NB4 (cell line): ENCODE measurements at regions not wholly inside any gene's neighbourhood (a gene's known extent, or its start where the extent isn't known, plus 50 kb on each side); places are given as distances from the start of the nearest gene placed in this dataset.

Experiments used
- DNase-seq: peaks from one replicate; pipeline ENCODE4 v3.0.0; 2010; ENCODE audit warnings: low read depth
- H3K4me3 ChIP-seq: one replicate; pipeline ENCODE4 v1.5.1; 2011; ENCODE audit warnings: mild to moderate bottlenecking, low read depth, low read length, moderate library complexity
- CTCF ChIP-seq: IDR thresholded peaks from one replicate; pipeline ENCODE4 v1.5.1; 2012; ENCODE audit warnings: low read depth, low read length
- MYC ChIP-seq: IDR thresholded peaks from 2 replicates; pipeline ENCODE4 v1.6.1; 2011; ENCODE audit warnings: low read depth, low read length
- POLR2A ChIP-seq: IDR thresholded peaks from 2 replicates; pipeline ENCODE4 v1.6.1; 2011; ENCODE audit warnings: mild to moderate bottlenecking; ENCODE audit not compliant: insufficient read length; ENCODE audit errors: extremely low read depth
- TF ChIP-seq, protein P1 (sequence below): IDR thresholded peaks from 2 replicates; pipeline ENCODE4 v1.6.1; 2011; ENCODE audit warnings: low read depth, low read length

GRCh38 chr1:73820843-73821242 is 377.1 kb downstream of the LRRIQ3 start:
- TF ChIP-seq CTCF (no peak), MYC (no peak), POLR2A (no peak)
- TF ChIP-seq, protein P1, sequence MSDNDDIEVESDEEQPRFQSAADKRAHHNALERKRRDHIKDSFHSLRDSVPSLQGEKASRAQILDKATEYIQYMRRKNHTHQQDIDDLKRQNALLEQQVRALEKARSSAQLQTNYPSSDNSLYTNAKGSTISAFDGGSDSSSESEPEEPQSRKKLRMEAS, result no peak
- H3K4me3 ChIP-seq, result no peak overlapping the region
- no peak for DNase-seq

- no peak overlapping the region for H3K4me3 ChIP-seq
- TF ChIP-seq CTCF (no peak), POLR2A (no peak), MYC (no peak)
- TF ChIP-seq, protein P1, result no peak
- no peak for DNase-seq
Measured at GRCh38 chr1:73813716-73814115, 384.3 kb downstream of the LRRIQ3 start.

GRCh38 chr1:73813236-73813635 is 384.7 kb downstream of the LRRIQ3 start:
- no peak for DNase-seq
- no peak overlapping the region for H3K4me3 ChIP-seq
- no peak for TF ChIP-seq CTCF
- TF ChIP-seq MYC, result no peak
- TF ChIP-seq, protein P1, result no peak
- TF ChIP-seq POLR2A, result no peak

DNA sequence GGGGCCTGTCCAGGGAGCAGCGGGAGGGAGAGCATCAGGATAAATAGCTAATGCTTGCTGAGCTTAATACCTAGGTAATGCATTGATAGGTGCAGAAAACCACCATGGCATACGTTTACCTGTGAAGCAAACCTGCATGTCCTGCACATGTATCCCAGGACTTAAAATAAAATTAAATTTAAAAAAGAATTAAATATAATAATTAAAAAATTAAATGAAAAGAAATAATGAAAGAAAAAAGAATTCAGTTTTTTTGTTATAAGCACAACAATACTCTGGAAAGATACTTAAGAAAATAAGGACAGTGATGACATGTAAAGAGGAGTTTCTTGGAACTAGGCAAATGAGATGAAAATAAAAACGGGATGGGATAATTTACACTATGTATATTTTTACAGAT is 386.2 kb downstream of the LRRIQ3 start:
- no peak for TF ChIP-seq CTCF
- TF ChIP-seq, protein P1, result no peak
- no peak for TF ChIP-seq POLR2A
- TF ChIP-seq MYC, result no peak
- DNase-seq, result no peak

DNA sequence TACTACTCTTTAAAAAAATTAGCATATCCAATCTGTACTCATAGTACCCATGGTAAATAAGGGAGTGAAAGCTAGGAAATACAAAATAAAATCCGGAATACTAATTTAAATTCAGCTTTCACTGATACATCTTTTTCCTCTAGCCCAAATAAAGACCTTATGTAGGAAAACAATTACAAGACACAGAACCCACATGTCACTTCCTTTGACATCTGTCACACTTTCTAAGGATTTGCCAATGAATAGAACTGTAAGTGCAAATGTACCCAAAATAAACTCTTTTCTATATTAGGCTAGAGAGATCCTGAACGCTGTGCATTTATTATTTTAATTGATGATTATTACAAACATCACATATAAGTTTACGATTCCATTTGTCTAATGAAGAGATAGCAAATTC is 393.0 kb downstream of the LRRIQ3 start:
- no peak for DNase-seq
- H3K4me3 ChIP-seq, result no peak overlapping the region
- no peak for TF ChIP-seq MYC
- no peak for TF ChIP-seq CTCF
- TF ChIP-seq, protein P1, result no peak
- TF ChIP-seq POLR2A, result no peak

More for the DNA sequence above, 386.2 kb downstream of the LRRIQ3 start:
- no peak overlapping the region for H3K4me3 ChIP-seq

DNA sequence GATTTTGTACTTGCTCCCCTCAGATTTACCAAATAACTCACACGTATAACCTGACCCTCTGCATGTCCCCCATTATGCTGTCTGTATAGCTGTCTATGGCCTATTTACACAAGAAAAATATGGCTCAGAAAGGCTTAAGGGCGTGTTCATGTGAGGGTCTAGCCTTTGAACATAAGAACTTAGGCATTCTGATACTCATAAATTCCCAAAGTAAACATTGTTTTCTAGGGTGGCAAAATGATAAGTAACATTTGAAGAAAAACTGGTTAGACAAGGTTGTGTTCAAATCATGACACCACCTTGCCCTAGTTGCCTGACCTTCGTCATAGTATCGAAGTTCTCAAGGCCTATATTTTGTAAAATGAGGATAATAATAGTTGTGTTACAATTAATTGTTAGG is 394.6 kb downstream of the LRRIQ3 start:
- TF ChIP-seq CTCF, result no peak
- no peak for TF ChIP-seq MYC
- TF ChIP-seq POLR2A, result no peak
- TF ChIP-seq, protein P1, result no peak
- no peak overlapping the region for H3K4me3 ChIP-seq
- no peak for DNase-seq
